ENCODE measurements at regions not wholly inside any gene's neighbourhood (a gene's known extent, or its start where the extent isn't known, plus 50 kb on each side); places are given as distances from the start of the nearest gene placed in this dataset.

DNA sequence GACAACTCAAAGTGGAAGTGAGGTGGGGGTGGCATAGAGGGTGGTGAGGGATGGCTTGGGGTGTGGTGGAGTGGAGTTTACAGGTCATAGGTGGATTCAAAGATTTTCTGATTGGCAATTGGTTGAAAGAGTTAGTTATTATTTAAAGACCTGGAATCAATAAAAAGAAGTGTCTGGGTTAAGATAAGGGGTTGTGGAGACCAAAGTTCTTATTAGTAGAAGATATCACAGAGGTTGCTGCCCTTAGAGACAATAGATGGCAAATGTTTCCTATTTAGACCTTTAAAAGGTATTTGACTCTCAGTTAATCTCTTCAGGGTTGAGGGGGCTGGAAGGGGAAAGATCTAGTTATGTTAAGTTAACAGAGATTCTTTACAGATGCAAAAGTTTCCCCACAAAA lies 412.3 kb upstream of the TBL1XR1 start:
- TF ChIP-seq TAF1 (IDR thresholded peaks at IDR 0.05; ENCODE audit: low read depth, low read length) = no peak
- TF ChIP-seq, protein P1, sequence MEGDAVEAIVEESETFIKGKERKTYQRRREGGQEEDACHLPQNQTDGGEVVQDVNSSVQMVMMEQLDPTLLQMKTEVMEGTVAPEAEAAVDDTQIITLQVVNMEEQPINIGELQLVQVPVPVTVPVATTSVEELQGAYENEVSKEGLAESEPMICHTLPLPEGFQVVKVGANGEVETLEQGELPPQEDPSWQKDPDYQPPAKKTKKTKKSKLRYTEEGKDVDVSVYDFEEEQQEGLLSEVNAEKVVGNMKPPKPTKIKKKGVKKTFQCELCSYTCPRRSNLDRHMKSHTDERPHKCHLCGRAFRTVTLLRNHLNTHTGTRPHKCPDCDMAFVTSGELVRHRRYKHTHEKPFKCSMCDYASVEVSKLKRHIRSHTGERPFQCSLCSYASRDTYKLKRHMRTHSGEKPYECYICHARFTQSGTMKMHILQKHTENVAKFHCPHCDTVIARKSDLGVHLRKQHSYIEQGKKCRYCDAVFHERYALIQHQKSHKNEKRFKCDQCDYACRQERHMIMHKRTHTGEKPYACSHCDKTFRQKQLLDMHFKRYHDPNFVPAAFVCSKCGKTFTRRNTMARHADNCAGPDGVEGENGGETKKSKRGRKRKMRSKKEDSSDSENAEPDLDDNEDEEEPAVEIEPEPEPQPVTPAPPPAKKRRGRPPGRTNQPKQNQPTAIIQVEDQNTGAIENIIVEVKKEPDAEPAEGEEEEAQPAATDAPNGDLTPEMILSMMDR (IDR thresholded peaks at IDR 0.05; ENCODE audit: control extremely low read depth in 1 of 3, insufficient read depth in 1 of 3, low read depth in 1 of 3, low read length in 3 of 3) = no peak
- TF ChIP-seq, protein P2, sequence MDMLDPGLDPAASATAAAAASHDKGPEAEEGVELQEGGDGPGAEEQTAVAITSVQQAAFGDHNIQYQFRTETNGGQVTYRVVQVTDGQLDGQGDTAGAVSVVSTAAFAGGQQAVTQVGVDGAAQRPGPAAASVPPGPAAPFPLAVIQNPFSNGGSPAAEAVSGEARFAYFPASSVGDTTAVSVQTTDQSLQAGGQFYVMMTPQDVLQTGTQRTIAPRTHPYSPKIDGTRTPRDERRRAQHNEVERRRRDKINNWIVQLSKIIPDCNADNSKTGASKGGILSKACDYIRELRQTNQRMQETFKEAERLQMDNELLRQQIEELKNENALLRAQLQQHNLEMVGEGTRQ (IDR thresholded peaks at IDR 0.05; ENCODE audit: low read length) = no peak
- no peak for TF ChIP-seq POLR2A (IDR thresholded peaks at IDR 0.05; ENCODE audit: control extremely low read depth in 1 of 2, low read depth in 2 of 2, low read length in 2 of 2)
- no peak for TF ChIP-seq CREB1 (IDR thresholded peaks at IDR 0.05)
- no peak for TF ChIP-seq NANOG (IDR thresholded peaks at IDR 0.05; ENCODE audit: insufficient read depth, low read depth, low read length, poor library complexity, severe bottlenecking)
- no peak for TF ChIP-seq SRF (IDR thresholded peaks at IDR 0.05; ENCODE audit: low read depth, low read length)
- TF ChIP-seq TAF7 (optimal IDR thresholded peaks at IDR 0.05; ENCODE audit: borderline replicate concordance, low read depth, low read length) = no peak
- no peak for TF ChIP-seq BACH1 (IDR thresholded peaks at IDR 0.05; ENCODE audit: low read length)
- TF ChIP-seq SP1 (IDR thresholded peaks at IDR 0.05; ENCODE audit: low read depth, low read length) = no peak
- no peak for TF ChIP-seq RAD21 (IDR thresholded peaks at IDR 0.05 in 1 of 2, conservative IDR thresholded peaks at IDR 0.05 in 1 of 2; ENCODE audit: low read depth in 2 of 2, low read length in 2 of 2)
- TF ChIP-seq, protein P3, sequence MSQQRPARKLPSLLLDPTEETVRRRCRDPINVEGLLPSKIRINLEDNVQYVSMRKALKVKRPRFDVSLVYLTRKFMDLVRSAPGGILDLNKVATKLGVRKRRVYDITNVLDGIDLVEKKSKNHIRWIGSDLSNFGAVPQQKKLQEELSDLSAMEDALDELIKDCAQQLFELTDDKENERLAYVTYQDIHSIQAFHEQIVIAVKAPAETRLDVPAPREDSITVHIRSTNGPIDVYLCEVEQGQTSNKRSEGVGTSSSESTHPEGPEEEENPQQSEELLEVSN (IDR thresholded peaks at IDR 0.05) = no peak
